ENCODE measurements at regions not wholly inside any gene's neighbourhood (a gene's known extent, or its start where the extent isn't known, plus 50 kb on each side); places are given as distances from the start of the nearest gene placed in this dataset.
A peak's percentile ranks its signal among the peaks of the same experiment; 100 is the strongest.

DNA sequence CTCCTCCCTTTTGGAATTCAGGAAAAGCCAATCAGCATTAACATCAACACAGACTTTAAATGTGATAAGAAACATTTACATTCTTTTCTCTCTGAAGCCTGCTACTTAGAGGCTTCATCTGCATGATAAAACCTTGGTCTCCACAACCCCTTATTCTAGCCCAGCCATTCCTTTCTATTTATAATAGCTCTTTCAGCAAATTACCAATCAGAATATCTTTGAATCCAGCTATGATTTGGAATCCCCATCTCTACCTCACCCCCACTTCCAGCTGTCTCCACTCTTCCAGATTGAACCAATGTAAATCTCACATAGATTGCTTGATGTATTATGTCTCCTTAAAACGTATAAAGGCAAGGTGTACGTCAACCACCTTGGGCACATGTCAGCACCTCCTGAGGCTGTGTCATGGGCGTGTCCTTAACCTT lies 139.7 kb downstream of the TUSC7 start:
- DNase-seq = no peak

DNA sequence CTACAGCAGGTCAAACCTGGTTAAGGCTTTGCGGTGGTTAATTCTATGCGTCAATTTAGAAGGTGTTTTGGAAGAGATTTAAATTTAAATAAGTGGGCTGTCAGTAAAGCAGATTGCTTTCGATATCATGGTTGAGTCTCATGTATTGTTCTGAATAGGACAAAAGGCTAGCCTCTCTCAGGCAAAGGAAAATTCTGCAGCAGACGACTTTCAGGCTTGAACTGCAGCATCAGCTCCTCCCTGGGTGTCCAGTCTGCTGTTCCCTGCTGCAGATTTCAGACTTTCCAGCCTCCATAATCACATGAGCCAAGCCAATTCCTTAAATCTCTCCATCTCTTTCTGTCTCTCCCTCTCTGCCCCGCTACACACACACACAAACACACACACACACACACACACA lies 143.2 kb downstream of the TUSC7 start:
- DNase-seq = no peak

DNA sequence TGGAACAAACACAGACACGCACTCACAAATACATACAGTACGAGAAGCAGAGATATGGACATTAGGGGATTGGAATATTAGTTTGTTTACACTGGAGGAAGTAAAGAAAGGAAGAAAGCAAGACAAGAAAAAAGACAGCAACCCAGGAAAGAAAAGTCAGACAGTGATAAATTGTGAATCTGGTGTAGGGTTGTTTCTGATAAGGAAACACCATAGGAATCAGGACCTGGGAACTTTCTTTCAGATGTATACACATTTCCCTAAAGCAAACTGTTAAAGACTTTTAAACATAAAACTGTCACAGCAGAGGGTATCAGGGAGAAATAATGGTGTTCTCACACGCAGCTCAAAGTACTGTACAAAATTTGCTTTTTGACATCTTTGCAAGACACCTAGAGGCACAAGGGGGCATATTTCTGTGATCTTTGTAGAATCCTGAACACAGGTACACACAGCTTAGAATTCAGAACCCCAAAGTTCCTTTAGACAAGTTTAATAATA lies 153.7 kb downstream of the TUSC7 start:
- no peak for DNase-seq

DNA sequence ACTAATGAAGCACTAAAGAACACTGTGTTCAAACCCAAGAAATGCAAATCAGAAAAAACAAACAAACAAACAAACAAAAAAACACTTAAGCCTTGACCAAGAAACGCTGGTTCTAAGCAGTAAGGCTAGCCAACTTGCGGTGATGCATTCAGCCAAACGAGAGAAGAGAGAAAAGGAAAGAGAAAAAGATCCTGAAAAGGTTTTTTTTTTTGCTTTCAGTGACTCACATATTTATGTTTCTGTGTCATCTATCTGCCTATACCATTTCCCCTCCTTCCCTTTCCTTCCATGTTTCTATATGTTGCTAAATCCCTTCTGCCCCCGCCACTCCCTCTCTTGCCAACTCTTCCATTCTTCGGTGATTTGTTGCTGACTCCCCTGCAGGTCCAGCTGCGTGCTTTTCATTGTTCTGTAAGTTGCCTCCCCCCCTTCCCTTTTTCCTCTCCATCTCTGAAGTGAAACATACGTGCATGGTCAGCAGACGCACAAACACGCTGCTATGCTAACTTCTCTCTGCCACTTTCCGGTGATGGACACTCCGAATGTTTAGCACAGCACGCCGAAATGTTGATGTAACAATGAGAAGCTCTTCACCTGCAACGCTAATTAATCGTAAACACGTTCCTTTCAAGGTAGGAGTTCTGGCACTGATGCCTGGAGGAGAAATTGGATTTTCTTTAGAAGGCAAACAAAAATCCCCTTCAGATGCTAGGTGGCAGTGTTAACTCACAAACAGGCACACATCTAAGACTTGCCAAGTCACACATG lies 154.4 kb downstream of the TUSC7 start:
- peak; percentile 43 for DNase-seq

DNA sequence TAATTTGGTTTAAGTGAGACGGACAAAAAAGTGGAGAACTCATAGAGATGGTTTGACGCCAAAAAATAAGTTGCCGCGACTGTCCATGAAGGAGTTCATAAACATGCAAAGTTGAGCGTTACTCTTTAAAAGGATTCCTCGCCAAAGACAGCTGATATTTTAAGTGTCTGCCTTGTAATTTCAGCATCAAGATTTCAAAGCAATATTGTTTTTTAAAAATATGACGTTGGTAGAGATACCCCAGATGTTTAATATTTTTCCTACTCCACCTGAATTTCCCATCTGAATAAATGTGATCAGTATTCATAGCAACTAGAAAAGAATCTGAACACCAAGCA lies 155.0 kb downstream of the TUSC7 start:
- DNase-seq = no peak

DNA sequence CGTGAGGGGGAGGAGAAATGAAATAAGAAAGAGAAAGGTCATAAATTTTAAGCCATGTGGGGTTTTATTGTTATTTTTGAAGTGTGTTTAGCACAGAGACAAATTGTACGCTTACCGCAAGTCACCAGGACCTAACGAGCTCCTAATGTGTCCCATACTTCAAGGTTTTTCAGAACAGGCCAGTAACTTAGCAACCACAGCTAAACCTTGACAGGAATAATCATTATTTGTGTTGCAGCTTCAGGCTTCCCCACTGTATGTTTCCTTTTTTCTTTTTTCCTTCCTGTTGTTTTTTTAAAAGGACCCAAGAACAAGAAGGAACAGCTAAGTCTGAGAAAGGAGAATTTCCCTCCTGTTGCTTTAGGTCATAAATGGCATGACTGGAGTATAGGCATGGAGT lies 160.8 kb downstream of the TUSC7 start:
- DNase-seq = no peak

DNA sequence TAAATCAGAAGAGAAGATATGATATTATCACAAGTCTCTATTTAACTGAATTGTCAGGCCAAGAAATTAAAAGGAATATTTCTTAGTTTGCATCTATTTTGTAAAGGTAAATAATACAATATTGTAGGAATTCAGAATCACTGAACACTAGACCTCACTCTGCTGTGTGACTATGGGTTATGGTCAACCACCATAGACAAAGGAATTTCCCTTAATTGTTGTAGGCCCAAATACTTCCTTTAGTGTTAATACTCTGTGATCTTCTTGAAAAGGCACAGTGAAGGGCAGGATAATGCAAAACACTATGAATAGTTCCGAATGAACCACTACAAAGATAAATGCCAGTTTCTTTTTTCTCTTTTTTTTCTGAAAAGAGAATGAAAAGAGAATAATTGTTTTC lies 162.3 kb downstream of the TUSC7 start:
- DNase-seq = no peak

DNA sequence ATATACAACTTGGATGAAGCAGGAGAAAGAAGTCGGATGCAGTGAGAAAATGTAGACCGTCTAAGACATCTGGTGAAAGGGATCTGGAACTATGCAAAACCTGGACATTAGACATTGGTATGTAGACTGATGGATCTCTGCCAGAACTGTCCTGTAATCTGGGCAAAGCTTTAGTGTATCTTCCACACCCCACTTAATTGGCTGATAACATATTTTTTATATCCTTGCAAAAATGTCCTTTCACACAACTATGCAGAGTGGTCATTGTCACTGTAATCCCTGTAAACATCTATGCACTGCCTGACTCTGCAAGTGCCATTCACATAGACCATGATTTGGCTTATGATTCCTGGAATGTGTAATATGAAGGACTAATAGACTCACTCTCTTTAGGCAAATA lies 163.1 kb downstream of the TUSC7 start:
- no peak for DNase-seq

DNA sequence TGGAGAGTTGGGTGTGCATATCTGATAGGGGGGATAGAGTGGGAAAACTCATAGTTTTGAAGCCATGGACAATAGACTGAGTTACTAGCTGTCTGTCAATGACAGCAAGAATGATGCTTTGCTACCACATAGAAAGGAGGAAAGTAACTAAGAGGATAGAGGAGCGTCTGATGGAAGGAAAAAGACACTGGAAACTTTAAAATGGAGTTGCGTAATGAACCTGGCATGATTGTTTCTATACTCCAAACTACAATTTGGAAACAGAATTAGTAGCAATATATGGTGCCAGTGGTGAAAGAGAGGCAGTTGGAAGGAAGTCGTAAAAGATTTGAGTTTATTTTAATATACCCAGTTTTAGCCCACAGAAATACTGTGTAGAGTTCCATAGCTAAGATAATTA lies 163.6 kb downstream of the TUSC7 start:
- no peak for DNase-seq

DNA sequence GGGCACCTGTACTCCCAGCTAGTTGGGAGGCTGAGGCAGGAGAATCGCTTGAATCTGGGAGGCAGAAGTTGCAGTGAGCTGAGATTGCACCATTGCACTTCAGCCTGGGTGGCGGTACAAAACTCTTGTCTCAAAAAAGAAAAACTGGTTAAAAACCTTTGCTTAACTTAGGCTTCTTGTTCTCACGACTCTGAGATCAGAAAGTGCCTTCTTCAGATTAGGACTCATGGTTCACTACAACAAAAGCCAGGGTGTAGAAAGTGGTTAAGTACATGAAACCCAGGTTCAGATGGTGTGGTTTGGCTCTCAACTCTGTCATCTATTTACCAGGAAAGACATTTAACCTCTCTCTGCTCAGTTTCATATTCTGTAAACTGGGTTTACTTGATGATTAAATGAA lies 168.4 kb downstream of the TUSC7 start:
- DNase-seq = no peak

DNA sequence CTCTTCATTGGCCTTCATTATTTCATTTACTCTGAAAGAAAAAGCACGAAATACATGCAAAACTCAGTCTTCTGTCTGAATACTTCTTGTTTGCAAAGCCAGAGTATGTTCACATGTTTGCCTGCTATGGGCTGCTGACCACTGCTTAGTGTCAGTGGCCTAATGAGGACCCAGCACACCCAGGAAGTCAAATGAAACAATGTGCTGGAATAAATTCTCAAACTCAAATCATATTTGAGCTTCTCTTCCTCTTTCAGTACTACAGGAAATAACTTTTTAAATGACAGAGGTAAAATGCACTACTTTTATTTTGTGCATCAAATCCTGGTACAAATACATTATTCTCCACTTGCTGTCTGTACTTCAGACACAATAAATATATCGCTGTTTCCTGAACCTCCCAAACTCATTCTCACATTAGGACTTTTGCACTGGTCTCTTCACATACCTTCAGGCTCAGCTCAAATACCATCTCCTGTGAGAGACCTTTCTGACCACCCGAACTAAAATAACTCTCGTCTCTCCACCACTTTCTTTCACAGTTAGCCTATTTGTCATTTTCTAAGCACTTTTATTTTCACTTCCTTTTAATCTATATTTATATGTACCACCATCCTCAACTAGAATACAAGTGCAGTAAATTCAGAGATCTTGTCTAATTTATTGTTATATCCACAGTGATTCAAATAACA lies 176.8 kb downstream of the TUSC7 start:
- no peak for DNase-seq

DNA sequence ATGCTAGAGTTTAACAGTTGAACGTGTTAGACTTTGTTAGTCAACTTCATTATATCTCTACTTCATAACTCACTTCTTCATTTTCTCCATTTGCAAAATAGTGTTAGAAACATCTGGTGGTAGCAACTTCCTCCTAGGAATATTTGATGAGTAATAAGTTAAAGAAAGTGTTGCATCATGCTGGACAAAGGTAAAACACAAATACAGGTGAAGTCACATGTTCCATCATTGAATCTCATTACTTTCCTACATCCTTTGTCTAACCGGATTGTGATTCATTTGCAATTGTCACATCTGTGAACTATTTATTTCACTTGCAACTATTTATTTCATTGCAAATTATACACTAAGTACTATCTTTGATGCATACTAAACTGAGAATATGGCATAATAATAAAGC lies 186.5 kb downstream of the TUSC7 start:
- no peak for DNase-seq

DNA sequence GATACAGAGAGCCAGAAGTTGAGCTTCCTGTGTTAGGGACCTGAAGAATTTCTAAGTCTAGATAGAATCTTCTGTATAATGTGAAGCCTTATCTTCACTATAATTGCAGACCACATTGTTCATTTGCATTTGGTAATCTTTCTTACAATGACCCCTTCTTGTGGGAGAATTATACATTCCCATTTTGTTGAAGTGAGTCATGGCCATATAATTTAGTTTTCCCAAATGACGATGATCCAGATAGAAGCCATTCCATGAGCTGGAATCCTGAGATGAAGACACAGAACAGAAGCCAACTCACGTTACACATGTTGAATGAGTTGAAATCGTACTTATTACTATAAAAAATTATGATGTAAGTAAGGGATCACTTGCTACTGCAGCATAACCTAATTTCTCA lies 187.8 kb downstream of the TUSC7 start:
- no peak for DNase-seq

DNA sequence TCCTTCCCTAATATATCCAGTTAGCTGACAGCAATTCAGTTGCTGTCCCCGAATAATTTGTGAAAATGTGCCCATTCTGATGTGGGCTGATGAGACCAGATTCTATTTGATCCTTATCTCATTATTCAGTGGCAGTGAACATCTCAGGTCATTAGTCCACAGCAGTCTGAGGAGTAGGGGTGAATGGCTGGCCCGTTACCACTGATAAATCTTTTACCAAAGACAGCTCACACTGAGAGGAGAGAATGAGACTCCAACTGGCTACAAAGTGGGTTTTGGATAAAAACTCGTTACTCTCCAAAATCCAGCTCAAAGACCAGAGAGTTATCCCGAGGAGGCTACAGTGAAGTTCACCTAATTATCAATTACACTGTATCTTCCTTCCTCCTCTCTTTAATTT lies 189.7 kb downstream of the TUSC7 start:
- DNase-seq = no peak

DNA sequence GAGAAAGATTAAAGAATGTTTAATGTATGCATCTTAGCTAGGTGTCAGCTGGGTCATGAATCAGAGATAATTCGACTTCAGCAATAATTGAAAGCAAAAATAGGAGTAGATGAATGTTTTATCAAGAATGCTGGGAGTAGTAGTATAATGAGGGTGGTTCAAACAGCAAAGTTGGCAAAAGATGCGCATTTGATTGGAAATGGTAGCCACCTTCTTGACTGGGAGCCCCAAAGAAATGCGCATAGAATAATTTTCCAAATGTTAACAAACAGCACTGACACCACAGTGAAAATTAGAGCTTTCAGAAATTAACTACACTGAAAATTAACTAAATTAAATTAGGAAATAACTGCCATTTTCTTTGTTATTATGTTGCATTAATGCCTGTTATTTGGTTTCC lies 195.8 kb downstream of the TUSC7 start:
- no peak for DNase-seq

DNA sequence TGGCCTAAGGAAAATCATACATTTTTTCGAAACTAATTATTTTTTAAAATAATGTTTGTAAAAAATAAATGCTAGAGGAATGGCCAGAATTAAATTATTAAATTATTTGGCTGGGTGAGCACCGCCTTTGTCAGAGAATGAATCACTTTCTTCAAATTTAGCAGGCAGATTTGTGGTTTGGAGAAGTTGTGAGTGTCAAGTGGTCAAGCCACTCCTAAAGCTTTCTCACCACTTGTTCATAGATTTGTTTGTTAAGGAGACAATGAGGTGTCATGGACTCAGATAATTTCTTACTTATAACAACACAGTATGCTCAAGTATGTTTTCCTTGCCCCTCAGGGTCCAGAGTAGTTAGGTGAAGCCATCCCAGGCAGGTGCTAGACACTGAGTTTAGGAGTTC lies 196.2 kb downstream of the TUSC7 start:
- DNase-seq = no peak

DNA sequence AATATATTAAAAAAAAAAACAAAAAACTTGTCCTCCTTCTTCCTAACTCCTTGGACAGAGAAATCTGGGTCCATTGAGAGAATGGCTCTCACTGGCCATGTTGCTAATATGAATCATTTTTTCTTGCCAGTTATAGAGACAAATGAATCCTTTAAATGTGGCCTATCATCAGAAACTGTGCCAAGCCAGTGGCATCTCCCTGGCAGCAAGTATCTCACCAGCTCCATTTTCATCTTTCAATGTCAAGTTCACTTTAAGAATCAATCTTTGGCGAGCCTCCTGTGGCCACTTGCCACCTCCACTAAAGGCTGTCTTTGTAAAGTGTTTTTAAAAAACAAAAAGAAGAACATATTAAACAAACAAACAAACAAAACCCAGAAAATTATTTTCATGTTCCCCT lies 202.5 kb downstream of the TUSC7 start:
- DNase-seq = no peak

DNA sequence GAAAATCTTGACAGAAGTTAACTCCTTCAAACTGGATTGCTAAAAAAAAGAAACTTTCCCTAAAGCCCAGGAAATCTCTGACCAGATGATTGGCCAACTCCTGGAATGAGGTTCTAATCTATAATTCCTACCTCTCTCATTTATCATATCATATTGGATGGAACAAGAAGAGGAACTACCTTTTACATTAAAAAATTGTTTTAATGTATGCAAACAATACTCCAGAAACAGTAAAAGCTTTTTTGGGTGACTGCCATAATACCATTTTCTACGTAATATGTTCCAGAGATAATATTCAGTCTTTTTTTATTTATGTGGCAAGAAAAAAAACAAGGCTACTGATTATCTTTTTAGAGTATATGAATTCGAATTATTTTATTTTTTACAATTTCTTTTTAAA lies 204.4 kb downstream of the TUSC7 start:
- DNase-seq = no peak

DNA sequence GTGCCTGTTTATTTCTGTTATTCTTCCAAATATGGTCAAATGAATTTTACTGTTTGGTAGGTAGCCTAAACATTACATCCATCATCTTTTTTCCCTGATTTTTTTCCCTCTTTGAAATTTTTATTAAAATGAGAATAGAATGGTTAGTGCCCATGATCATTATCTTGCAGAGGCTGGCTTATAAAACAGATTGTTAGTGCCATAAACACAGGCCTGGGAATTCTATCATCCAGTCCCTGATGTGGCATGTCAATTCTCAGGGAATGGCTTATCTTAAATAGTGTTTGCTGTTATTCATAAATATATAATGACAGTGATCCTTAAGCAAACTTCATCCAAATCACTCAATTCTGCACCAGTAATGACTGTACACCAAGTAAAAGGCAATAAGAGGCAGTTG lies 207.3 kb downstream of the TUSC7 start:
- no peak for DNase-seq

DNA sequence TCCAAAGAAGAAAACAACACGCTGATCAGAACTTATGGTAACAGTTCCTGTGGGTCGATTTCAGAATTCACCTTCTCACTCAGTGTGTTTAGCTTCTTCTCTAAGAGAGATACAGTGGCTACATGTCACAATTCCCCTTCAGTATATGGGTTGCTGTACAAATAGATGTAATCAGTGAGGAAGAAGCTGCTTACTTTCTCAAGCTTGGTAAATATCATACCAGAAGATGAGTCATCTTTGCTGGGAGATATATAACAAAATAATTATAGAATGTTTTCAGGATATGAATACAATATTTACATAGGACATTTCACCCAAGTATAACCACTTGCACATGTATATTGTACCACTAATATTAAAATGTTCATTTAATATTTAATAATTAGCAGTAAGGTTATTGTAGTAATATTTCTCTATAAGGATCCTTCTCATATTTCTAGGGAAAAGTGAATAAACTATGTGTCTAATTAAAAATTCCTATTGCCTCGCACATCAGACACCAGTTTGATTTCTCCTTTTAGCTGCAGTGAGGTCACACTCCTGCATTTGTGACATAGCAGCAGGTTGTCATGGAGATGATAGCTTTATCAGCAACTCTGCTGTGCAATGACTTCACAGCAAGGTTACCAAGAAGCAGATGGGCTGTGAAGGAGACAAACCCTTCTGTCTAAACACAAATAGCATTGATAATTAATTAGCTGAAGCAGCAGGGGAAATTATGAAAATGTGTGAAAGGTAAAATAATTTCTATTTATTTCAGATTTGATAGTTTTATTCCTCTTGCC lies 211.4 kb downstream of the TUSC7 start:
- no peak for DNase-seq

DNA sequence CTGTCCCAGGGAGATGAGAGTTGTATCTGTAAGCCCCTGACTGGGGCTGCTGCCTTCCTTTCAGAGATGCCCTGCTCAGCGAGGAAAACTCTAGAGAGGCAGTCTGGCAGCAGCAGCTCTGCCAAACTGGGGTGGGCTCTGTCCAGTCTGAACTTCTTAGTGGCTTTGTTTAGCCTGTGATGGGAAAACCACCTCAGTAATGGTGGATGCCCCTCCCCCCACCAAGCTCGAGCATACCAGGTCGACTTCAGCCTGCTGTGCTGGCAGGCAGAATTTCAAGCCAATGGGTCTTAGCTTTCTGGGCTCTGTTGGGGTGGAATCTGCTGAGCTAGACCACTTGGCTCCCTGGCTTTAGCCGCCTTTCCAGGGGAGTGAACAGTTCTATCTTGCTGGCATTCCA lies 218.3 kb downstream of the TUSC7 start:
- no peak for DNase-seq

DNA sequence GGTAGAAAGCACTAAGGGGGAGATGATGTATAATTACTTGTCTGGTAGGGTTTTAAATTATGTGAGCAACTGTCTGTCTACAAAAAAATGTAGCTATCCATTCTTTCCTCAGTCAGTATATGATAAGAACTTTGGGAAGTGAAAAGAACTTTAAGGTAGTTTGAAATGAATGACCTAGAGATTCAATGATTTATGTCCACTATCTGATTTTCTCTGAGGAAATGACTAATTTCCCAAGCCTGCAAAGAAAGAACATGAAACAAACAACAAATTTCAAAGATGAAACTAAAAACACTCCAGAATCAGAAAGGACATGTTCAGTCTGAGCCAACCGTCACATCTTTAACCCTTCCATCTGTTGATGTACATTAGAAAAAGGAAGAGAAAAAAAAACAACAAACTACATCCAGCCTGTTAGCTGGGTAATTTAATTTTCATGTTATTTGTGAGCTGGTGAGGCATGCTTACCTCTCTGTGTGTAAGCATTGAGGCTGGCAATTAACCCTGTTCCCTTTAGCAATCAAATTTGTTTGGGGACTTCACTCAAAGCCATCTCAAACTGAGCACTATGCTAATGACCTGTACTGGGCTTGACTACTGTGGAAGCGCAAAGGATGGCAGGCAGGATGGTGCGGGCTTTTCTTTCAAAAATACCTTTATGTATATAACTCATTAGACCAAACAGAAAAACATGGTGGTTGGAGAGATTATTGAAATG lies 220.1 kb downstream of the TUSC7 start:
- no peak for DNase-seq

DNA sequence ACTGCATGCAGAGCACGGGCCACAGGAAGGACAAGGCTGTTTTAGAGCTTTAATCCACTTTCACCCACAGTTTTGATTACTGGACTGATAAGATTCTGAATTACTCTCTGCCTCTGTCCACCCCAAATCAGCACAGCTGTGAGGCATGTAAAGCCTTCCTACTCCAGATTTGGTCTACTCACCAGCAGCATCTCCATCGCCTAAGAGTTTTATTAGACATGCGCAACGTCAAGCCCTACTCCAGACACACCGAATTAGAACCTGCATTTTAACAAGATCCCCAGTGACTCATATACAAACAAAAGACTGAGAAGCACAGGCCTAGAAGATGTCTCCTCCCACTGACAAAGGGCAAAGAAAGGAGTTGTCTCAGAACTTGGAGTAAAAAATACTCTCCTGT lies 221.2 kb downstream of the TUSC7 start:
- no peak for DNase-seq

Data from hindlimb muscle (tissue), 1 donor.